ENCODE measurements at regions not wholly inside any gene's neighbourhood (a gene's known extent, or its start where the extent isn't known, plus 50 kb on each side); places are given as distances from the start of the nearest gene placed in this dataset.

DNA sequence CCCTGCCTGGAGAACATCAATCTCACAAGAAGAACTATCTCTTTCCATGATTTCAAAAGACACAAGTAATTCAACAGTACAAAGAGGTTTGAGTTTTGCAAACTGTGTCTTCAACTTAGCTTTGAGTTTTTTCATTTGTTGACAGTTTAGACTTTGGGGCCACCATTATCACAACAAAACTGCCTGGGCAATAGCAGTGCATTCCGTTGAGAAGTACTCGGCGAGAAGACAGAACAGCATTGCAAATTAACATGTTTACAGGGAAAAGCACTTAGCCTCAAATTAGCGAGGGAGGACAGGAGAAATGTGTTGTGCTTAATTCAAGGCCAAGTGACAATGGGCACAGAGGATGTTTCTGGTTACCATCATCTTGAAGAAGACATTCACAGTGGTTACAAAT is 133.2 kb upstream of the MPPED2 start:
- TF ChIP-seq, protein P1, sequence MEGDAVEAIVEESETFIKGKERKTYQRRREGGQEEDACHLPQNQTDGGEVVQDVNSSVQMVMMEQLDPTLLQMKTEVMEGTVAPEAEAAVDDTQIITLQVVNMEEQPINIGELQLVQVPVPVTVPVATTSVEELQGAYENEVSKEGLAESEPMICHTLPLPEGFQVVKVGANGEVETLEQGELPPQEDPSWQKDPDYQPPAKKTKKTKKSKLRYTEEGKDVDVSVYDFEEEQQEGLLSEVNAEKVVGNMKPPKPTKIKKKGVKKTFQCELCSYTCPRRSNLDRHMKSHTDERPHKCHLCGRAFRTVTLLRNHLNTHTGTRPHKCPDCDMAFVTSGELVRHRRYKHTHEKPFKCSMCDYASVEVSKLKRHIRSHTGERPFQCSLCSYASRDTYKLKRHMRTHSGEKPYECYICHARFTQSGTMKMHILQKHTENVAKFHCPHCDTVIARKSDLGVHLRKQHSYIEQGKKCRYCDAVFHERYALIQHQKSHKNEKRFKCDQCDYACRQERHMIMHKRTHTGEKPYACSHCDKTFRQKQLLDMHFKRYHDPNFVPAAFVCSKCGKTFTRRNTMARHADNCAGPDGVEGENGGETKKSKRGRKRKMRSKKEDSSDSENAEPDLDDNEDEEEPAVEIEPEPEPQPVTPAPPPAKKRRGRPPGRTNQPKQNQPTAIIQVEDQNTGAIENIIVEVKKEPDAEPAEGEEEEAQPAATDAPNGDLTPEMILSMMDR (IDR thresholded peaks at IDR 0.05), result no peak
- TF ChIP-seq POLR2A (IDR thresholded peaks at IDR 0.05) (no peak), EP300 (IDR thresholded peaks at IDR 0.05) (no peak)
